ENCODE measurements at regions not wholly inside any gene's neighbourhood (a gene's known extent, or its start where the extent isn't known, plus 50 kb on each side); places are given as distances from the start of the nearest gene placed in this dataset.

GRCh38 chr7:128170461-128170860 is 70.6 kb upstream of the LEP start:
- Histone ChIP-seq H3K27me3 (replicated peaks; ENCODE audit: control insufficient read depth, insufficient read depth, low read length) (peaks cover 79% of the 10 kb centered on the region), H3K9ac (ENCODE audit: low read length) (no peak overlapping the region), H3K36me3 (ENCODE audit: control insufficient read depth, insufficient read depth, low read length, severe bottlenecking) (no peaks in the 10 kb centered on the region), H3K4me3 (ENCODE audit: low read length) (no peak overlapping the region), H3K4me1 (ENCODE audit: control insufficient read depth, insufficient read depth, low read length) (peaks cover 15% of the 10 kb centered on the region), H3K9me3 (ENCODE audit: control insufficient read depth, low read length) (no peaks in the 10 kb centered on the region)
- DNase-seq (ENCODE audit: low read depth) = no peak

- no peaks in the 10 kb centered on the region for H3K9me3 ChIP-seq (ENCODE audit: control insufficient read depth, low read length)
- no peak for DNase-seq (ENCODE audit: low read depth)
- H3K36me3 ChIP-seq (ENCODE audit: control insufficient read depth, insufficient read depth, low read length, severe bottlenecking) = no peaks in the 10 kb centered on the region
- H3K4me3 ChIP-seq (ENCODE audit: low read length) = no peak overlapping the region
- H3K27me3 ChIP-seq (replicated peaks; ENCODE audit: control insufficient read depth, insufficient read depth, low read length) = peaks cover 70% of the 10 kb centered on the region
- H3K9ac ChIP-seq (ENCODE audit: low read length) = no peak overlapping the region
- H3K4me1 ChIP-seq (ENCODE audit: control insufficient read depth, insufficient read depth, low read length) = peaks cover 13% of the 10 kb centered on the region
These were observed 69.6 kb upstream of the LEP start for GRCh38 chr7:128171342-128171918.

GRCh38 chr7:128172151-128172550 is 68.9 kb upstream of the LEP start:
- no peak overlapping the region for H3K4me3 ChIP-seq (ENCODE audit: low read length)
- DNase-seq (ENCODE audit: low read depth) = no peak
- peaks cover 6% of the 10 kb centered on the region for H3K4me1 ChIP-seq (ENCODE audit: control insufficient read depth, insufficient read depth, low read length)
- peaks cover 66% of the 10 kb centered on the region for H3K27me3 ChIP-seq (replicated peaks; ENCODE audit: control insufficient read depth, insufficient read depth, low read length)
- no peaks in the 10 kb centered on the region for H3K9me3 ChIP-seq (ENCODE audit: control insufficient read depth, low read length)
- H3K9ac ChIP-seq (ENCODE audit: low read length) = no peak overlapping the region
- no peaks in the 10 kb centered on the region for H3K36me3 ChIP-seq (ENCODE audit: control insufficient read depth, insufficient read depth, low read length, severe bottlenecking)

- Histone ChIP-seq H3K9me3 (ENCODE audit: control insufficient read depth, low read length) (no peaks in the 10 kb centered on the region), H3K27me3 (replicated peaks; ENCODE audit: control insufficient read depth, insufficient read depth, low read length) (peaks cover 67% of the 10 kb centered on the region), H3K4me3 (ENCODE audit: low read length) (no peak overlapping the region), H3K4me1 (ENCODE audit: control insufficient read depth, insufficient read depth, low read length) (peaks cover under 1% of the 10 kb centered on the region), H3K9ac (ENCODE audit: low read length) (no peak overlapping the region), H3K36me3 (ENCODE audit: control insufficient read depth, insufficient read depth, low read length, severe bottlenecking) (no peaks in the 10 kb centered on the region)
- DNase-seq (ENCODE audit: low read depth) = no peak
These were observed 68.1 kb upstream of the LEP start for GRCh38 chr7:128172963-128173362.

GRCh38 chr7:128174386-128174785 is 66.7 kb upstream of the LEP start:
- Histone ChIP-seq H3K9me3 (ENCODE audit: control insufficient read depth, low read length) (no peaks in the 10 kb centered on the region), H3K27me3 (replicated peaks; ENCODE audit: control insufficient read depth, insufficient read depth, low read length) (peaks cover 67% of the 10 kb centered on the region), H3K4me3 (ENCODE audit: low read length) (no peak overlapping the region), H3K4me1 (ENCODE audit: control insufficient read depth, insufficient read depth, low read length) (no peaks in the 10 kb centered on the region), H3K9ac (ENCODE audit: low read length) (no peak overlapping the region), H3K36me3 (ENCODE audit: control insufficient read depth, insufficient read depth, low read length, severe bottlenecking) (no peaks in the 10 kb centered on the region)
- no peak for DNase-seq (ENCODE audit: low read depth)

GRCh38 chr7:128176696-128177095 is 64.4 kb upstream of the LEP start:
- H3K4me3 ChIP-seq (ENCODE audit: low read length) = no peak overlapping the region
- peaks cover 67% of the 10 kb centered on the region for H3K27me3 ChIP-seq (replicated peaks; ENCODE audit: control insufficient read depth, insufficient read depth, low read length)
- no peaks in the 10 kb centered on the region for H3K4me1 ChIP-seq (ENCODE audit: control insufficient read depth, insufficient read depth, low read length)
- no peak overlapping the region for H3K9ac ChIP-seq (ENCODE audit: low read length)
- no peaks in the 10 kb centered on the region for H3K9me3 ChIP-seq (ENCODE audit: control insufficient read depth, low read length)
- no peaks in the 10 kb centered on the region for H3K36me3 ChIP-seq (ENCODE audit: control insufficient read depth, insufficient read depth, low read length, severe bottlenecking)
- DNase-seq (ENCODE audit: low read depth) = no peak

GRCh38 chr7:128177768-128178550 is 63.1 kb upstream of the LEP start:
- Histone ChIP-seq H3K4me3 (ENCODE audit: low read length) (no peak overlapping the region), H3K27me3 (replicated peaks; ENCODE audit: control insufficient read depth, insufficient read depth, low read length) (peaks cover 63% of the 10 kb centered on the region), H3K9ac (ENCODE audit: low read length) (no peak overlapping the region), H3K4me1 (ENCODE audit: control insufficient read depth, insufficient read depth, low read length) (no peaks in the 10 kb centered on the region), H3K9me3 (ENCODE audit: control insufficient read depth, low read length) (no peaks in the 10 kb centered on the region), H3K36me3 (ENCODE audit: control insufficient read depth, insufficient read depth, low read length, severe bottlenecking) (no peaks in the 10 kb centered on the region)
- DNase-seq (ENCODE audit: low read depth) = no peak

- Histone ChIP-seq H3K9me3 (ENCODE audit: control insufficient read depth, low read length) (no peaks in the 10 kb centered on the region), H3K27me3 (replicated peaks; ENCODE audit: control insufficient read depth, insufficient read depth, low read length) (peaks cover 60% of the 10 kb centered on the region), H3K36me3 (ENCODE audit: control insufficient read depth, insufficient read depth, low read length, severe bottlenecking) (no peaks in the 10 kb centered on the region), H3K4me3 (ENCODE audit: low read length) (no peak overlapping the region), H3K9ac (ENCODE audit: low read length) (no peak overlapping the region), H3K4me1 (ENCODE audit: control insufficient read depth, insufficient read depth, low read length) (no peaks in the 10 kb centered on the region)
- no peak for DNase-seq (ENCODE audit: low read depth)
These were observed 62.5 kb upstream of the LEP start for GRCh38 chr7:128178611-128179010.

- no peak overlapping the region for H3K4me3 ChIP-seq (ENCODE audit: low read length)
- H3K4me1 ChIP-seq (ENCODE audit: control insufficient read depth, insufficient read depth, low read length) = no peaks in the 10 kb centered on the region
- H3K36me3 ChIP-seq (ENCODE audit: control insufficient read depth, insufficient read depth, low read length, severe bottlenecking) = no peaks in the 10 kb centered on the region
- peaks cover 11% of the 10 kb centered on the region for H3K9me3 ChIP-seq (ENCODE audit: control insufficient read depth, low read length)
- no peak for DNase-seq (ENCODE audit: low read depth)
- H3K9ac ChIP-seq (ENCODE audit: low read length) = no peak overlapping the region
- peaks cover 70% of the 10 kb centered on the region for H3K27me3 ChIP-seq (replicated peaks; ENCODE audit: control insufficient read depth, insufficient read depth, low read length)
These were observed 52.5 kb upstream of the LEP start for GRCh38 chr7:128188396-128189230.

- Histone ChIP-seq H3K9me3 (ENCODE audit: control insufficient read depth, low read length) (peaks cover 18% of the 10 kb centered on the region), H3K4me1 (ENCODE audit: control insufficient read depth, insufficient read depth, low read length) (no peaks in the 10 kb centered on the region), H3K27me3 (replicated peaks; ENCODE audit: control insufficient read depth, insufficient read depth, low read length) (peaks cover 63% of the 10 kb centered on the region), H3K36me3 (ENCODE audit: control insufficient read depth, insufficient read depth, low read length, severe bottlenecking) (no peaks in the 10 kb centered on the region), H3K4me3 (ENCODE audit: low read length) (no peak overlapping the region), H3K9ac (ENCODE audit: low read length) (no peak overlapping the region)
- DNase-seq (ENCODE audit: low read depth) = no peak
These were observed 51.7 kb upstream of the LEP start for GRCh38 chr7:128189231-128189930.

All from adipocyte (in vitro differentiated cells).